ENCODE measurements at regions not wholly inside any gene's neighbourhood (a gene's known extent, or its start where the extent isn't known, plus 50 kb on each side); places are given as distances from the start of the nearest gene placed in this dataset.

GRCh38 chr1:170310951-170311350 is 165.2 kb downstream of the NTMT2 start:
- Mint-ChIP-seq H3K4me1 (no peaks in the 10 kb centered on the region), H3K4me3 (no peak overlapping the region), H3K27me3 (ENCODE audit: low read depth) (no peaks in the 10 kb centered on the region), H3K9me3 (no peaks in the 10 kb centered on the region), H3K36me3 (ENCODE audit: low read depth) (no peaks in the 10 kb centered on the region), H3K27ac (ENCODE audit: unreplicated experiment) (no peak overlapping the region)
- no peak for TF ChIP-seq CTCF (conservative IDR thresholded peaks at IDR 0.05)
- no peak for DNase-seq (ENCODE audit: low read depth, low spot score)

GRCh38 chr1:170313306-170313705 is 167.5 kb downstream of the NTMT2 start:
- H3K4me3 Mint-ChIP-seq = no peak overlapping the region
- H3K9me3 Mint-ChIP-seq = no peaks in the 10 kb centered on the region
- no peak for DNase-seq (ENCODE audit: low read depth, low spot score)
- no peak for TF ChIP-seq CTCF (conservative IDR thresholded peaks at IDR 0.05)
- H3K27ac Mint-ChIP-seq (ENCODE audit: unreplicated experiment) = peak overlapping the region; percentile 37
- no peaks in the 10 kb centered on the region for H3K36me3 Mint-ChIP-seq (ENCODE audit: low read depth)
- H3K27me3 Mint-ChIP-seq (ENCODE audit: low read depth) = no peaks in the 10 kb centered on the region
- H3K4me1 Mint-ChIP-seq = no peaks in the 10 kb centered on the region

GRCh38 chr1:170316270-170316669 is 170.5 kb downstream of the NTMT2 start:
- TF ChIP-seq CTCF (conservative IDR thresholded peaks at IDR 0.05) = no peak
- Mint-ChIP-seq H3K4me1 (no peaks in the 10 kb centered on the region), H3K9me3 (no peaks in the 10 kb centered on the region), H3K4me3 (no peak overlapping the region), H3K36me3 (ENCODE audit: low read depth) (no peaks in the 10 kb centered on the region), H3K27me3 (ENCODE audit: low read depth) (peaks cover 3% of the 10 kb centered on the region), H3K27ac (ENCODE audit: unreplicated experiment) (no peak overlapping the region)
- DNase-seq (ENCODE audit: low read depth, low spot score) = no peak

DNA sequence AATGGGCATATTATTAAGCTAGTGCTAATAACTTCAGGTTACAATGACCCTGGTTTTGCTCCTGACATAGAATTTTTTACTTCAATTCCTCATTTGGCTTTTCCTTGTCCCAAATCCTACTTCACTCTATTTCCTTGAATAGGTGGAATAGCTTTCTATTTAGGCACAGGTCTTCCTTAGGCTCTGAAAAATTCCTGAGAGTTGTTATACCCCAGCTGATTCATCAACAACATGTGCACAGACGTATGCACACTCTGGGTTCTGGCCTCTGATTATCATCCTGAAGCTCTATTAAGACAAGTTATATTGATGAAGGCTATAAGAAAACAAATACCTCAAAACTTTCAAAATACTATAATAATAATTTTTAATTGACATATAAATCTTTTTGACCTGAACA is 172.4 kb downstream of the NTMT2 start:
- Mint-ChIP-seq H3K4me3 (no peak overlapping the region), H3K36me3 (ENCODE audit: low read depth) (no peaks in the 10 kb centered on the region), H3K27ac (ENCODE audit: unreplicated experiment) (no peak overlapping the region), H3K27me3 (ENCODE audit: low read depth) (peaks cover 3% of the 10 kb centered on the region), H3K4me1 (no peaks in the 10 kb centered on the region), H3K9me3 (no peaks in the 10 kb centered on the region)
- no peak for TF ChIP-seq CTCF (conservative IDR thresholded peaks at IDR 0.05)
- no peak for DNase-seq (ENCODE audit: low read depth, low spot score)

- H3K36me3 Mint-ChIP-seq (ENCODE audit: low read depth) = no peaks in the 10 kb centered on the region
- no peaks in the 10 kb centered on the region for H3K4me1 Mint-ChIP-seq
- H3K9me3 Mint-ChIP-seq = no peaks in the 10 kb centered on the region
- no peak for DNase-seq (ENCODE audit: low read depth, low spot score)
- H3K27ac Mint-ChIP-seq (ENCODE audit: unreplicated experiment) = no peak overlapping the region
- H3K27me3 Mint-ChIP-seq (ENCODE audit: low read depth) = peaks cover 3% of the 10 kb centered on the region
- no peak for TF ChIP-seq CTCF (conservative IDR thresholded peaks at IDR 0.05)
- no peak overlapping the region for H3K4me3 Mint-ChIP-seq
Observed at GRCh38 chr1:170318736-170319135, 173.0 kb downstream of the NTMT2 start.

DNA sequence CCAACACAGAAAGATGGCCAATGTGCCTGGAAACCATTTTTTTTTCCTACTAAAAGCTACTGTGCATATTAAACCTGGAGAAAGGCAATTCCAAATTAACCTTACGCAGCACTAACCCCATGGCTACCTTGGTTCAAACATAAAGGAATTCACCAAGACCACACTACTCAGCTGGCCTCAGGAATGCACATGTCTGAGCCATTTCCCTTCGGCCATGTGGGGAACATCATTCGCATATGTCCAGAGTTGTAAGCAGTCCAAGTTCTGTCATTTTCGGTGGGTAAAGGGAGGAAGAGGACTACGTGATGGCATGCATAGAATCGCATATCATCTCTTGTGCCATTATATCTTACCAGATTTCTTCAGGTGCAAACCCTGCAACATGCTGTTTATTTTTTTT is 175.4 kb downstream of the NTMT2 start:
- H3K27me3 Mint-ChIP-seq (ENCODE audit: low read depth) = peaks cover 3% of the 10 kb centered on the region
- no peak for TF ChIP-seq CTCF (conservative IDR thresholded peaks at IDR 0.05)
- no peak overlapping the region for H3K27ac Mint-ChIP-seq (ENCODE audit: unreplicated experiment)
- H3K36me3 Mint-ChIP-seq (ENCODE audit: low read depth) = no peaks in the 10 kb centered on the region
- DNase-seq (ENCODE audit: low read depth, low spot score) = no peak
- no peaks in the 10 kb centered on the region for H3K4me1 Mint-ChIP-seq
- H3K9me3 Mint-ChIP-seq = no peaks in the 10 kb centered on the region
- no peak overlapping the region for H3K4me3 Mint-ChIP-seq

Data from neural crest cell (in vitro differentiated cells).